Uterus (tissue), 2 donors: ENCODE measurements at regions not wholly inside any gene's neighbourhood (a gene's known extent, or its start where the extent isn't known, plus 50 kb on each side); places are given as distances from the start of the nearest gene placed in this dataset.

Source experiments
- POLR2A ChIP-seq, 2 donors: fragments of 450-650 bp; IDR thresholded peaks; one replicate each; pipeline ENCODE4 v1.6.1; 2016; ENCODE audit warnings: antibody characterized with exemption in 2 of 2, mild to moderate bottlenecking in 1 of 2, moderate library complexity in 1 of 2
- TF ChIP-seq, protein P1 (sequence below), 4 experiments: fragments of 200-600 bp in 2 of 4; fragments of 450-650 bp in 2 of 4; sonication (generic) in 2 of 4; IDR thresholded peaks; one replicate each; pipeline ENCODE4 v1.5.1; 2016 to 2019; ENCODE audit warnings: antibody characterized with exemption in 4 of 4, mild to moderate bottlenecking in 2 of 4, moderate library complexity in 1 of 4

DNA sequence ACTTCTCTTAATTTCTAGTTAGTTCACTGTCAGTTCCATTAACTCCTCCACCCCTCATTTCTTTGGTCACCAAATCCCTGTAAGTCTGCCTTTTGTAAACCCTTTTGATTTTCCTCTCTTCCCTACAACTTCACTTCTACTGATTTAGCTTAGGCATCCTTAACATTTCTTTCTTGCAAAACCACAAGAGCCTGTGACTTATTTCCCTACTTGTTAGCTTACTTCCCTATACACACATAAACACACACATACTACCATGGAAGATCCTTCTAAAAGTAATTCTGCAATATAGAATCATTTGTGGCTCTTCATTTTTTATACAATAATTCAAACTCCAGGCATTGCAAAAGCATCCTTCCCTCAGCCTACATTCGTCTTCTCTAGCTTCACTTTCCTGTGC lies 494.3 kb upstream of the USP15 start:
- TF ChIP-seq POLR2A (IDR thresholded peaks at IDR 0.05), result no peak
- TF ChIP-seq, protein P1, sequence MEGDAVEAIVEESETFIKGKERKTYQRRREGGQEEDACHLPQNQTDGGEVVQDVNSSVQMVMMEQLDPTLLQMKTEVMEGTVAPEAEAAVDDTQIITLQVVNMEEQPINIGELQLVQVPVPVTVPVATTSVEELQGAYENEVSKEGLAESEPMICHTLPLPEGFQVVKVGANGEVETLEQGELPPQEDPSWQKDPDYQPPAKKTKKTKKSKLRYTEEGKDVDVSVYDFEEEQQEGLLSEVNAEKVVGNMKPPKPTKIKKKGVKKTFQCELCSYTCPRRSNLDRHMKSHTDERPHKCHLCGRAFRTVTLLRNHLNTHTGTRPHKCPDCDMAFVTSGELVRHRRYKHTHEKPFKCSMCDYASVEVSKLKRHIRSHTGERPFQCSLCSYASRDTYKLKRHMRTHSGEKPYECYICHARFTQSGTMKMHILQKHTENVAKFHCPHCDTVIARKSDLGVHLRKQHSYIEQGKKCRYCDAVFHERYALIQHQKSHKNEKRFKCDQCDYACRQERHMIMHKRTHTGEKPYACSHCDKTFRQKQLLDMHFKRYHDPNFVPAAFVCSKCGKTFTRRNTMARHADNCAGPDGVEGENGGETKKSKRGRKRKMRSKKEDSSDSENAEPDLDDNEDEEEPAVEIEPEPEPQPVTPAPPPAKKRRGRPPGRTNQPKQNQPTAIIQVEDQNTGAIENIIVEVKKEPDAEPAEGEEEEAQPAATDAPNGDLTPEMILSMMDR (IDR thresholded peaks at IDR 0.05), result no peak
